A673 (cell line): ENCODE measurements at regions not wholly inside any gene's neighbourhood (a gene's known extent, or its start where the extent isn't known, plus 50 kb on each side); places are given as distances from the start of the nearest gene placed in this dataset.

Experiments
- CTCF ChIP-seq: fragments of 300-800, 200-600 bp; sonication (generic); conservative IDR thresholded peaks from 2 replicates; pipeline ENCODE4 v1.5.1; 2017; ENCODE audit warnings: low read depth, mild to moderate bottlenecking, antibody characterized with exemption, low read length, moderate library complexity, mixed read lengths
- EZH2 ChIP-seq: fragments of 200-600 bp; sonication (generic); IDR thresholded peaks from 2 replicates; pipeline ENCODE4 v1.6.1; 2017; ENCODE audit warnings: borderline replicate concordance, low read depth, mild to moderate bottlenecking, mixed read lengths, antibody characterized with exemption, low read length; ENCODE audit not compliant: poor library complexity, severe bottlenecking

GRCh38 chr4:27518876-27519275 lies 658.2 kb downstream of the STIM2 start:
- TF ChIP-seq CTCF (no peak), EZH2 (no peak)
